Stimulated activated CD4-positive, alpha-beta T cell treated with anti-CD3 and anti-CD28 coated beads, Interleukin-2, amount 100 ng/mL, for 24 hours (primary cell): ENCODE measurements at regions not wholly inside any gene's neighbourhood (a gene's known extent, or its start where the extent isn't known, plus 50 kb on each side); places are given as distances from the start of the nearest gene placed in this dataset.

Source experiments
- DNase-seq, 2 donors: peaks; one replicate each; pipeline ENCODE4 v3.0.0-alpha.2; 2020

DNA sequence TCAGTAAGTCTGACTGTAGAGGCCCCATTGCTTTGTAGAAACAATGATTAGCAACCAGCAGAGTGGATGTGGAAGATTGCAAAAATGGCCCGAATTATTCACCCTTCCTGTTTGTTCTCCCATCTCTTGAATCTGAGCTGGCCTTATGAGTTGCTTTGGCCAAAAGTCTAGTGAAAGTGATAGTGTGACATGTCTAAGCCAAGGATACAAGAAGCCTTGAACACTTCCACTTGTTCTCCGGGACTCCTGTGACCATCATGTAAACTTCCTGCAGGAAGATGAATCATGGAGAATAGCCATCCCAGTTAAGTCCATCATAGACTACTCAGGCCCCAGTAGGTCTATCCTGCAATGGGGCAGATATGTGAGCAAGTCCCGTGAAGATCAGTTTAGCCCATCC is 252.0 kb upstream of the JAG1 start:
- no peak for DNase-seq

DNA sequence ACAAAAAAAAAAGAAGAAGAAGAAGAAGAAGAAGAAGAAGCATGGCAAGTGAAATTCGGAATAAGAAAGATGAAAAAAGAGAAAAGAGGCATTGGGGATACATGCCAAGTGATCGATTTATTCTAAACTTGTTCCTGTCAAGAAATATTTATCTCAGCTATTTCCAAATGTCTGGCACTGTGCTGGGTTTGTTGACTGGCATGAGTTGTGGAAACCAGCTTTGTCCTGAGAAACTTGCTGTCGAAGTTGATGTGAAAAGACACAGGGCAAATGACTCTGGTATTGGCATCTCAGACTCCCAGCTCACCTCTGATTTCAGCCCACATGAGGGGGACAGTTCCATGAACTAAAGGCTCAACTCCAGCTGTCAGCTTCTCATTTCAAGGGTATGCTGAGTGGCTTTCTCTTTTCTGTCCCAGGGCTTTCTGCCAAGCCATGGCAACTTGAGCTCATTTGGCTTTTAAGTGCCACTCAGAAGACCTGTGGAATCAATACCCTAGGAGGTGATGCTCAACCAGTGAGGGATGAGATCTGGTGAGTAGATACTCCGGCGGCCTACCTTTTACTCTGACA is 253.3 kb upstream of the JAG1 start:
- no peak for DNase-seq

DNA sequence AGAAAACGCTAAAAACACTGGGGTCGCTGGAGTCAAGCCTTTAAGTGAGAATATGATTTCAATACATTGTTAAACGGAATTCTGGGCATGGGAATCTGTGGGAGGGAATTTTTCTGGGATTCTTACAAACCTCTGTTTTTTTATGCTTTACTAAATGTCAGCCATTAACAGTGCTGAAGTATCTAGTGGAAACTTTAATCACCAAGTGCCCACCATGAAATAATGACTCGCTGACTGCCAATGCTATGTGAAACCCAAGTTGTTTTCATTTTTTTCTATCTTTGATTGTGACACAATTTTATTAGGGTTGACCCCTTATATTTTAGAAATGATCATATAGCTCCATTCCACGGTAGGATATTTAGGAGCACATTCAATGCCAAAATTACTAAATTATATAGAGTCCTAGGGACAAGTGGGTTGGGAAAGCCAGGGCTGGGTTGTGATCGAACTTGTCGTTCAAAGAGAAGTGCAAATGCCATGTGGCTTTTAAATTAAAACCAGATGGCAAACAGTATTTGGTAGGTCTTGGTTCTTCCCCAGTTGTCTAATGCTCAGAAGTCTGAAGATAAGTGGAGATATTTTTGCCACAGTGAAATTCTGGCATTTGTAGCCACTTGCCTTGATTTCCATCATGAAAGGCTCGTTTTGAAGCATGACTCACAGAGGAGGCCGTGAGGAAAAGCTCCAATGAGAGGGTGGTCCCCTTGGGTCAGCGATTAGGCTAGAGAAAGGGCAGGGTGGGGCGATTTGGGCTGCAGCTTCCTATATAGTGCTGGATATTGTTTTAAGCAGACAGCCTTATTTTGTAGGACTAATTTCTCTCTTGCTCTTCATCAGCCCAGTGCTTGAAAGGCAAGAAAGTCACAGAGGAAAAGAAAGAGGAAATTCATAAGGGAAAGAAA is 254.4 kb upstream of the JAG1 start:
- no peak for DNase-seq

DNA sequence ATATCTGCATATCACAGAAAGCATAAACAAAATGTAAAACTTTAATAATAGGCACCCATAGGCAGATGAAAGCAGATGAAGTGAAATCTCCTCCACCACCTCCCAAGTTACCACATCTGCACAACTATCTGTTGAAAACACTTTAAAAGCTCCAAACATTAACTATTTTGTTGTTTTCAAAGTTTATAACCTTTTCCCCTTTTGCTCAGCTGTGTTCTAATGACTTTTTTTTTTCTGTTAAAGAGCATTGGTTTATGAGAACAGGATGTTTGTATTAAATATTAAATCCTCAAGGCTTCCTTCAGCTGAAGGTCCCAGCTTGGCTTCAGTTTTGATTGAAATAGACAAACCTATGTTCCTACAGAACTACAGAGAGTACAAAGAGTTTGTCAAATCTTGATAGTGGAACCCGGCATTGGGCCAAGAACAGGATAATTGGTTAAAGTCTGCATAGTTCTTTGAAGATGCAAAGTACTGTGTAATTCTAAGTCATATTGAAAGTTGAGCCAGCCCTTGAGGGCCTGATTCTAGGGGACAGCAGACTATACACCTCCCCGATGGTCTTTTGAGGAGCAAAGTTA is 255.1 kb upstream of the JAG1 start:
- DNase-seq, result no peak

DNA sequence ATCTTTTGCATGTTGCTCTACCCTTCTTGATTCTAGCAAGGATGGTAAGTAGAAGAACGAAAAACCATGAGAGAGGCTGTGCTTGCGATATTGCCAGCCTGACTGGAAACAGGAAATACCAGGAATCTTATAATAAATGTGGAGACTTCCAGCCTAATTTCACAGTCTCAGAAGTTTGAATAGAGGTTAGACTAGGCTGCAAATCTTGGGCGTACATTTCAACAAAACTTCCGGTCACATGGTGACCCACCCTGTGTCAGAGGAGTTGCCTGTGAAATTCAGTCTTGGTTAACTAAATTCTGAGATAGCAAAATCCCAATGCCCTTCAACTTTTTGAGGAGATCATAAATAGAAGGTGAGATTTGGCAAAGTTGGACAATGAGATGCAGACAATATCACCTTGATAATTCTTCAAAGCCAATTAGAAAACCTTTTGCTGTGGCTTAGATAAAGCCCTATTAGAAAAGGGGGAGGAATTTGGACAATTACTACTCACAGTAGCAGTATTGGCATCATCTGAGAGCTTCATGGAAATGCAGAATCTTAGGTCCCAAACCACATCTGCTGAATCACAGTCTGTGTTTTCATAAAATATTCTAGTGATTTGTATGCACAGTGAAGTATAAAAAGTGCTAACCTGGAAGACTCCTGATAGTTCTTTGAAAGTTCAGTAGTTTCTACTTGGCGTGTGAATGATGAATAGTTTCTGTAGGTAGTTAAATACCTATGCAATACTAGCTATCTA is 262.0 kb upstream of the JAG1 start:
- no peak for DNase-seq

DNA sequence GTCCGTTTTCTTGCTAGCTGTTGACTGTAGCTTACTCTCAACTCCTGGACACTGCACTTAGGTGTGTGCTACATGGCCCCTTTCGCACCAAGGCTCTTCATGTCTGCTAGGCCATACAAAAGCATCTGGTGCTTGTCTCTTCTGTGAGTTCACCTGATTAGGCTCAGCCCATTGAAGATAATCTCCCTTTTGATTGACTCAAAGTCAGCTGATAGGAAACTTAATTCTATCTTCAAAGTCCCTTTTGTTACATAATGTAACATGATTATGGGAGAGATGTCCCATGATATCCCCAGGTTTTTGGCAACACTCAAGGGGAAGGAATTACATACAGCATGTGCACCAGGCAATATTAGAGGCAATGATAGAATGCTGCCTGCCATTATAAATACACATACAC is 263.0 kb upstream of the JAG1 start:
- no peak for DNase-seq

DNA sequence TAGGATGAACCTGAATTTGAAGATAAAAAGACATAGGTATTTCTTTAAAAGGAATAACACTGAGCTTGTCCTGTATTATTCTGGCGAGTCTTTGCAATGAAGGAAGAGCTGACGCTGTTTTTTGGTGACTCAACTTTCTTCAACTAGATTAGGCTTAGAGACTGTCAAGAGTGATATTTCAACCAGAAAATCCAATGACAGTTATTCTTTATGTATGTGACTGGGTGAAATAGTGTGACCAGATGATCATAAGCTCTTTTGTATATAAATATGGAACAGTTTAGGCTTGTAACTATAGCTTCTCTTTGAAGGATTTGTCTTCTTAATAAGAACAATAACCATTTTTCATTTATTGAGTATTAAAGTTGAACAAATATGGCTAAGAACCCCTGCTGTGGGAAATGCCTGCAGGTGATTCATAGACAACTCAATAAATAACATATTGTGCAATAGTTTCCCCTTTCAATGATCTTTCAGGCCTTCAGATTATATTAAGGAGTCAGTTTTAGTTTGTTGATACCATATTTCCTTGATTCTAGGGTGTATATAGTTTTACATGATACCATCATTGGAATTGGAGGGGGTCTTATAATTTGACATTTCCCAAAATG is 265.6 kb upstream of the JAG1 start:
- DNase-seq, result no peak

DNA sequence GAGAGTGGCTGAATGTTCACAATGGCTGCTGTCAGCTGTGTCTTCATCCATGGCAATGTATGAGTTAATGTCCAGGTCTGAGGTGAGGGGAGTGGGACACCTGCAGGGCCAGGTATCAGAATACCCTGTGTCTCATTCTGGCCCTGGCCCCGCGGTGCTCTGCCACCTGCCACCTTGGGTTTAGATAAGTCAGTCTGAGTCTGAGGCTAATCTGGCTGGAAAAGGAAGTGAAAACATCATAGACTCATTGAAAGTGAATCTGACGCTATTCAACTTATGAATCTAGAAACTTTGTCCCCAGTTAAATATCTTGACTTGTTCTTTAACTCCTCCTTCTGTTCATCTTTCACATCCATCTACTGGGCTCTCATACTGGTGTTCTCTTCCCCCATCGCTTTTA is 267.1 kb upstream of the JAG1 start:
- no peak for DNase-seq

DNA sequence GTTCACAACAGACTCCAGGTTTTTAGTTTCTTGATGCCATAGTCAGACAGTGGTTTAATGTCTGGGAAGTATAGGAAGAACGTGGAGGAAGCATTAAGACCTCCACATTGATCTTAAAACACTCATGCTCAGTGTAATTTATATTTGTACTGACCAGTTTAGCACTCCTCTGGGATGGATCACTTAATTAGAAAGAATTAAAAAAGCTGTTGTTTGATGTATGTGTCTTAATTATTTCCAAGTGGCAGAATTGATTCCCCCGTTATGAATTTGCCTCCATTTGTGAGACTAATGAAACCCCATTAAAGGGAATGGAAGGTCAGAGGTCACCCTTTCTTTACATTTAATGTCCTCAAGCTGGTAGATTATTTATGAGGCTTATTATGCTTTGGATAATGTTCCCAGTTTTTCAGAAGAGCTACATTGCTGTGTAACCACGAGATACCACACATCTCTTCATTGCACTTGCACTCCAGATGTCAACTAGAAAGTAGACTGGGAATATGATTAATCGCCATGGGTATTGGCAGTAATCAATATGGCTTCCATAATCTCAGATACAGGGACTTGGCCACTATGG is 270.0 kb upstream of the JAG1 start:
- no peak for DNase-seq

DNA sequence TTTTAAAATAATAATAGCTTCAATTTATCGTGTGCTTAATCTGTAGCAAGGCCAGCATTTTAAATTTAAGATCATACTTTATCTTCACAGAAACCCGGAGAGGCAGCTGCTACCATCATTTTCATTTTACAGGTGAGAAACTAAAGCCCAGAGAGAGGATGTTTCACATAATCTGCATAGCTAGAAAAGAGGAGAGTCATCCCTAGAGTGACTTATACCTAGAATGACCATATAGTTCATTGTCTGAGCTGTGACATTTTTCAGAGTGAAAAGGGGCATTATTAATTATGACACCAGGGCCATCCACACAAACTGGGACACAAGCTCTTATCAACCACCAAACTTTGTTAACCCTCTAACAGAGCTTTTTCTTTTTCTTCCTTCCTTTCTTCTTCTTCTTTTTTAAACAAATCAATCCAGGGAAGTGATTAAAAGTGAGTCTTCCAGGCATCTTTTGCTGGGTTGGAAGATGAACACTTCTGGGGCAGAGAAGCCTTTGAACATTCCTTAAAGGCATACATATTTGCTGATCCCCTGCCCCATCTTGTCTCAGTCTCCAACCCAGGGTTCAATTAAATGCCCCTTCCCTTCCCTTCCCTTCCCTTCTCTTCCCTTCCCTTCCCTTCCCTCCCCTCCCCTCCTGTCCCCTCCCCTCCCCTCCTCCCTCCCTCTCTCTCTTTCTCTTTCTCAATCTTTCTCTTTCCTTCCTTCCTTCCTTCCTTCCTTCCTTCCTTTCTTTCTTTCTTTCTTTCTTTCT is 272.5 kb upstream of the JAG1 start:
- DNase-seq, result no peak

DNA sequence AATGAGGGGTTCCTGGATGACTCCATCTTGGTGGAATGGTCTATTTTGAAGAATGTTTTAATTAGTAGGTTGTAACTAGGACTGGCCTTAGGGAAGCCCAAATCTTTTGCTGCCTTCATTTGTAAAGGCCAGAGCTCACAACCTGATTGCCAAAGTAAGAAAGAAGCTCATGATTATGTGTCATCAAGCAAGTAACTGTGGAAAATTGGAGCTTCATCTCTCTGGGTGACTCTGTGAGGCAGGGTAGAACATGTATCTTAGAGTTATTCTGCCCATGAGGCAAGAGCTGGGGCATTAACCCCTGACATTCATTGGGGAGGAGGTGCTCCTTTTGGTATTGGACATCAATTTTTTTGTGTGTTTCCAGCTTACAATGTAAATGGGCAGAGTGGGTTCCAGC is 273.9 kb upstream of the JAG1 start:
- no peak for DNase-seq

DNA sequence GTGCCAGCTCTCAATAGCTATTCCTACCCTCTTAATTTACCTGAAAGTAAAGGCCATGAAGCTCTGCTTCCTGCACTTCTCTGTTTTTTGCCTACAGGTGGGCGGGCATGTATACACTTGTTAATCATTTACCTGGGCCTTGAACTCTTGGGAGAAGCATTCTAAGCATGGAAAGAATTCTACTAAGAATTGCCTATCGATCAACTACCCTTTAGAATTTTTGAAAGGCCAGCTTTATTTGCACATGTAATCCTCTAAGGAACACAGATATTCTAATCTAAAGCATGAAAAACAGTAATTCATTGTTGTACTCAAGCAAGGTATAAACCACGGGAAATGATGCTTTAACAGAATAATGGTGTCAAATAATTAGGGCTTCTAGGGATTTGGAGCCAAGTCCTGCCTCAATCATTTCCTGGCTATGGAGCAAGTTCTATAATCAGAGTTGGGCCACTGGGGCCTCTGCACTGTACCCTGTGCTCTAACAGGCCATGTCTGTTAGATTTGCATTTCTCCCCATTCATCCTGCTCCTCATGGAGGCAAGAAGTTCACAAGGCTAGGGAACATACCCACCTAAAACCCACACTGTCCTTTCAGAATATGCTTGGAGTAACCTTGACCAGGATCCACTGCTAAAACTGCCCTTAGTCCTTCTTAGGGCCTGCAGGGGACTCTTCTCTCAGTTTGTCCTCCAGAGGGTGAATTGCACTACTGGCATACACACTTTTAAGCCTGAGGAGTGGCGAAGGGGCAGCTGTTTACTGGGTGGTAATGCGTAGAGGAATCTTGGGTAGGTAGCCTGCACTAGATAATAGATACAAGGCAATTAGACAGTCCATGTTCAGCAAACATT is 276.4 kb upstream of the JAG1 start:
- no peak for DNase-seq

DNA sequence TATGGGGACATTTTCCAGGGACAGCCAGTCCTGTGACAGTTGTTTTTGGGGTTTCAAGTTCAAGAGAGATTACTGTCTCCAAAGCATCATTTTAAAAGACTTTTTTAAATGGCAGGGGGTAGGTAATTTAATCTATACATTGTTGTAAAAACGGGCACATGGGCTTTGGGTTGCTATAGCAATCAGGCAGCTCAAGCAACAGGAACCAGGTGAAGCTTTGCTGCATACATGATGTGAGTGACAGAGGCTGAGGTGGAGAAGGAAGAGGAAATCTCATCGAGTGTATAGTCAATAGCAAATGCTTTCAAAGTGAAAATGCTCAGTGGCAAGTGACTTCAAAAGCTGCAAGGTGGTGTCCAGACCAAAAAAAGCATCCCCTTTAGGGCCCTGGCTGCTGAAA is 277.4 kb upstream of the JAG1 start:
- DNase-seq, result no peak

DNA sequence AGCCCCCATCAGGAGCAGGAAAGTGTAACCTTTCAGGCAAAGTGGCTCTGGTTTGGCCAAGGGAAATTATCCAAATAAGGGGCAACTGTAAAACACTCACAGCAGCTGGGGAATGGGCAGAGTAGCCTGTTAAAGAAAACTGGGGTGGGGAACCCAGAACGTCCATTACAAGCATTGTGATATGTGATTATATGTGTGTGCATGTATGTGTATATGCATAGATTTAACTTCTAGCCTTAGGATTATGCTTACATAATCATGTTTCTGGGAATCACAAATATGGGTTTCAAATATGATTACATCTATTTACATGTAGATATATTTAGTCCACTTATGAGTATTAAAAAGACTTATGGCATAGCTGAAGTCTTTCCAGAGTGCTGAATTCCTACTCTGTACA is 278.1 kb upstream of the JAG1 start:
- DNase-seq, result no peak

DNA sequence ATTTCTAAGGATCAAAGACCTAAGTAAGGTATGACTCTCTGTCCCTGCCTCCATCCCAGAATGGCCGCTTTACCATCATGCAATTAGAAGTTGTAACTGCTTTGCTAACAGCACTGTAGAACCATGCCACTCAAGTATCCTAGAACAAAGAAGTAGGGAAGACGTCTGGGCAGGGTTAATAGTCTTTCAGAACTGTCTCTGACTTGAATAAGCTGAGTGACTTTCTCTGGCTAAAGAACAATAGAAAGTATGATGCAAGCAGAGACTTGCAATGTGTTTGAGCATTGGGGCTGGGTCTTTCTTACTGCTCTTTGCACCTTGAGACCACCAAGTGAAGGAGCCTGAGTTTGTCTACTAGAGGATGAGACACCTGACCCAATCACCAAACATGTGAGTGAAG is 279.6 kb upstream of the JAG1 start:
- no peak for DNase-seq

DNA sequence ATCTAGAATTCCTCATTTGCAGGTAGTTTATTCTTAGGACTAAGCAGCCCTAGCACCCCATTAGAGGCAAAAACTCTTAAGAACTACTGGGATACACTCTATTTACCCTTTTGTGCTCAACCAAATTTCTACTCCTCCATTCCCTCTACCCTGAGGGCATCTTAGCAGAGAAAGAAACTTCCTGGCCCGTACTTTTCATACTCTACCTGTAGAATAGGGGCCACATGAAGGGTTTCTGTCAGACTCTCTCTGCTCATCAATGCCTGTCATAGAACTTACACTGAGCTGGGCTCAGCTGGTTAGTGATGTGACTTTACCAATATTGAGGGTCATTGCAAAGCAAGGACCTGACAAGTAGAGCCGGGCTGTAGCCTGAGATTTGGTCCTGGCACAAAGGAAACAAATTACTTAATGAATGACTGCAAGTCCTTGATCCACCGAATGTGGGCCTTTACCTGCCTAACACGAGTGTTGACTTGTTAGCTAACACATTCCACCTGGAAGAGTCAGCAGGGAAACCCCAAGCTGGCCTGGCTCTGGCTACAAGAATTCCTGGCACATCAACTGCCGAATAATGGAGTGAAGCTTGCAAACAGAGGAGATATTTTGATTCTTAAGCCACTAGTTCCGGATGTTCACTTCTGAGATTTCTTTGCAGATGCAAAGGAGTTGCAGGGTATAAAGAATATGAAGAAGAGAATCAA is 280.5 kb upstream of the JAG1 start:
- no peak for DNase-seq

DNA sequence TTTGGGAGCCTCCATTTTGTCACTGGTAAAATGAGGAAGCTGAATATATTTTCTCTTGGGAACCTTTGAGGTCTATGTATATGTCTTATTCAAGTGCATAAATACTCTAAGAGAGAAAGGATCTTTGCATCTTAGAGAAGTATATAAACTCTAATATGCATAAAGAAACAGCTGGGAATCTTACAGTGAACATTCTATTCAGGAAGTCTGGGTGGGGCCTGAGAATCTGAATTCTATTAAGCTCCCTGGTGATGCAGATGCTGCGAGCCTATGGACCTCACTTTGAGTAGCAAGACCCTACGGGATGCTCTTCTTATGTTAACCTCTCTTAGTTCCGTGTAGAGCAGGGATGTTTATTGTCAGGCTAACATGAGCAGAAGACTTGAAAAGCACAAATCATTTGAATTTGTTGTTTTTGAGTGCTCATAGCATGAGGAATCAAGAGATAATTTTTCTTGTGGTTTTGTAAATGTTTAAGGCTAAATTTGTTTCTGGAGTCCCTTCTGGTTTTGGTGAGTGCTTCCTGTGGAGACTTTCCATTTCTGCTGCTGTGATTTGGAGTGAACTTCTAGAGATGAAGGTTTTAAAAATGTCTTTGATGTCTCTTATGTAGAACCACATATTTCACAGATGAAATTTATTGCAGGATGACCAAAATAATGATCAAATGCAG is 281.2 kb upstream of the JAG1 start:
- no peak for DNase-seq

DNA sequence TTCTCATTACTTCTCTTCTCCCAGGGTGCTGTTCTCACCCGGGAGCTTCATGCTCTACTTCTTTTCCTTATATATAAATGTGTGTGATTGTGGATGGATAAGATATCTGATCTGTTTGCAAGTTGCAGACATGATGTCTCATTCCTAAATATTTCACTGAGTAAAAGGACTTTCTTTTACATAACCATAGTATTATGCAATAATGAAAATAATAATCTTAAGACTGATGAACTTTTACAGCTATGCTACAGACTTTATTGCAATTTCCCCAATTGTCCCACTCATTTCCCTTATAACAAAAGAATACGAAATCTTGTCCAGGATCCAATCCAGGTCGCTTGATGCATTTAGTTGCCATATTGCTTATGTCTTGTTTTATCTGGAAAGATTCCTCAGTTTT is 284.5 kb upstream of the JAG1 start:
- DNase-seq, result no peak

DNA sequence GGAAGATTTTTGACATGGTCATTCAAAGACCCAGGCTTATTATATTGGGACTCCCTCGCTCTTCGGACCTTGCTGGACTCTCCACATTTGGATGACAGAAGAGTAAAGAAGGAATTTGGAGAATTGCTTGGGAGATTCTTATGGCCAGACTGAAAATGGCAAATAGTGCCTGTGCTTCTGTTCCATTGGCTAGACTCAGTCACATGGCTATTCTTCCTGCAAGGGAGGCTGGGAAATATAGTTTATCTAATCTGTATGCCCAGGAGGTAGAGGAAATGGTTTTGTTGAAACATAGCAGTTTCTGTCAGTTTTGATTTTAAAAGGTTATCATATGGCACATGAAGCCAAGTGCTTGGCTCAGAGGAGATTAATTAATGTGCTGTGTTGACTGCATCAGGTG is 286.6 kb upstream of the JAG1 start:
- no peak for DNase-seq
